GM23338 (cell line): ENCODE measurements at regions not wholly inside any gene's neighbourhood (a gene's known extent, or its start where the extent isn't known, plus 50 kb on each side); places are given as distances from the start of the nearest gene placed in this dataset.

Source experiments
- ATAC-seq: fragments of 200-7000 bp; cut with Tn5 transposase; 3 replicates; pipeline ENCODE4 v1.9.1; 2020
- DNase-seq: peaks from one replicate; pipeline ENCODE4 v3.0.0-alpha.2; 2015; ENCODE audit warnings: low spot score
- H2AFZ ChIP-seq: fragments of 200-600 bp; sonication (generic); 2 replicates; pipeline ENCODE4 v1.8.0; 2016; ENCODE audit warnings: antibody characterized with exemption, mild to moderate bottlenecking, moderate library complexity
- H3F3A ChIP-seq: fragments of 200-600 bp; sonication (generic); replicated peaks from 2 replicates; pipeline ENCODE4 v1.8.0; 2017; ENCODE audit warnings: antibody characterized with exemption, mixed run types, low read depth
- H3K27ac ChIP-seq: fragments of 200-600 bp; sonication (generic); 2 replicates; pipeline ENCODE4 v1.6.1; 2016; ENCODE audit warnings: low read depth
- H3K27me3 ChIP-seq: fragments of 200-600 bp; sonication (generic); 2 replicates; pipeline ENCODE4 v1.8.0; 2016; ENCODE audit warnings: mild to moderate bottlenecking, mixed run types, moderate library complexity; ENCODE audit not compliant: insufficient read depth
- H3K36me3 ChIP-seq: fragments of 200-600 bp; sonication (generic); 2 replicates; pipeline ENCODE4 v1.8.0; 2016; ENCODE audit warnings: mild to moderate bottlenecking; ENCODE audit not compliant: insufficient read depth
- H3K4me1 ChIP-seq: fragments of 200-600 bp; sonication (generic); 2 replicates; pipeline ENCODE4 v1.8.0; 2016; ENCODE audit warnings: mild to moderate bottlenecking, moderate library complexity; ENCODE audit not compliant: insufficient read depth
- H3K4me2 ChIP-seq: fragments of 200-600 bp; sonication (generic); 2 replicates; pipeline ENCODE4 v1.7.1; 2017; ENCODE audit warnings: mixed run types
- H3K4me3 ChIP-seq: fragments of 200-600 bp; sonication (generic); 2 replicates; pipeline ENCODE4 v1.6.1; 2016; ENCODE audit warnings: mixed run types
- H3K79me2 ChIP-seq: fragments of 200-600 bp; sonication (generic); replicated peaks from 2 replicates; pipeline ENCODE4 v1.8.0; 2017; ENCODE audit warnings: mild to moderate bottlenecking; ENCODE audit not compliant: insufficient read depth
- H3K9me2 ChIP-seq: fragments of 200-600 bp; sonication (generic); 2 replicates; pipeline ENCODE4 v1.8.0; 2017; ENCODE audit not compliant: insufficient read depth
- H4K20me1 ChIP-seq: fragments of 200-600 bp; sonication (generic); replicated peaks from 2 replicates; pipeline ENCODE4 v1.8.0; 2017; ENCODE audit warnings: mild to moderate bottlenecking; ENCODE audit not compliant: insufficient read depth
- H3K27ac Mint-ChIP-seq: 2 replicates; pipeline ENCODE4 v1.8.0; 2020; ENCODE audit warnings: inconsistent platforms, mild to moderate bottlenecking, moderate library complexity, mixed read lengths
- H3K27me3 Mint-ChIP-seq: 3 replicates; pipeline ENCODE4 v1.8.0; 2022; ENCODE audit warnings: low read depth, mild to moderate bottlenecking, moderate library complexity, mixed read lengths, inconsistent platforms; ENCODE audit not compliant: insufficient read depth, poor library complexity
- H3K36me3 Mint-ChIP-seq: 3 replicates; pipeline ENCODE4 v1.8.0; 2021; ENCODE audit warnings: low read depth, mild to moderate bottlenecking, inconsistent platforms, moderate library complexity, mixed read lengths
- H3K4me1 Mint-ChIP-seq: 3 replicates; pipeline ENCODE4 v1.8.0; 2020; ENCODE audit warnings: mild to moderate bottlenecking, inconsistent platforms, mixed read lengths
- H3K4me3 Mint-ChIP-seq: 3 replicates; pipeline ENCODE4 v1.8.0; 2021; ENCODE audit warnings: moderate library complexity, mild to moderate bottlenecking, inconsistent platforms, mixed read lengths
- H3K9me3 Mint-ChIP-seq: 3 replicates; pipeline ENCODE4 v1.8.0; 2020; ENCODE audit warnings: moderate library complexity, mild to moderate bottlenecking, inconsistent platforms, mixed read lengths
- CTCF ChIP-seq, 2 experiments: fragments of 200-600 bp in 1 of 2; sonication (generic) in 1 of 2; conservative IDR thresholded peaks; 2 replicates each; pipeline versions ENCODE4 v1.5.1 to v1.6.1; 2016 to 2017; ENCODE audit warnings: antibody characterized with exemption in 2 of 2, low read depth in 2 of 2, mild to moderate bottlenecking in 2 of 2, moderate library complexity in 1 of 2
- ETS1 ChIP-seq: IDR thresholded peaks from 2 replicates; pipeline ENCODE4 v1.6.1; 2016; ENCODE audit warnings: antibody characterized with exemption
- ZNF462 ChIP-seq: fragments of 250-450 bp; sonication (Bioruptor Pico); IDR thresholded peaks from 2 replicates; pipeline ENCODE4 v1.5.0; 2020; ENCODE audit warnings: mild to moderate bottlenecking, moderate library complexity

GRCh38 chrX:82230013-82230412 is 1028.1 kb downstream of the SH3BGRL start:
- H3K4me1 ChIP-seq, result no peaks in the 10 kb centered on the region
- no peak overlapping the region for H3K4me3 ChIP-seq
- ATAC-seq, result no peak
- no peaks in the 10 kb centered on the region for H3K9me2 ChIP-seq
- Mint-ChIP-seq H3K9me3 (peaks cover 7% of the 10 kb centered on the region; the same call in 2 of the 3 replicates), H3K4me1 (no peaks in the 10 kb centered on the region), H3K36me3 (peaks cover 8% of the 10 kb centered on the region; the same call in 2 of the 3 replicates), H3K4me3 (no peak overlapping the region), H3K27me3 (no peaks in the 10 kb centered on the region), H3K27ac (no peak overlapping the region)
- no peak for TF ChIP-seq ZNF462
- no peak for TF ChIP-seq ETS1
- peak in 1 of 2 experiments; percentile 28; a peak in 2 of 4 replicates for TF ChIP-seq CTCF (conservative IDR thresholded peaks at IDR 0.05; ENCODE audit: low read depth in 2 of 2)
- H3K36me3 ChIP-seq, result no peaks in the 10 kb centered on the region
- H4K20me1 ChIP-seq, result no peaks in the 10 kb centered on the region
- no peak overlapping the region for H2AFZ ChIP-seq
- no peaks in the 10 kb centered on the region for H3F3A ChIP-seq
- no peaks in the 10 kb centered on the region for H3K27me3 ChIP-seq
- no peak for DNase-seq
- H3K27ac ChIP-seq, result no peak overlapping the region
- no peaks in the 10 kb centered on the region for H3K79me2 ChIP-seq
- no peak overlapping the region for H3K4me2 ChIP-seq
